HG03460 (cell line): ENCODE measurements at regions not wholly inside any gene's neighbourhood (a gene's known extent, or its start where the extent isn't known, plus 50 kb on each side); places are given as distances from the start of the nearest gene placed in this dataset.
"Not testable (repeated sequence)": the region's sequence is repeated elsewhere in the genome, so short reads cannot be mapped to it uniquely, and the experiment has no call there.

Experiments
- ATAC-seq: cut with Tn5 transposase; IDR thresholded peaks from one replicate; pipeline ENCODE4 v1.9.1; 2021; ENCODE audit not compliant: unreplicated experiment

GRCh38 chr3:153221748-153222162 lies 59.7 kb downstream of the RAP2B start:
- ATAC-seq, result peak; percentile 99

GRCh38 chr3:153226877-153227276 lies 64.9 kb downstream of the RAP2B start:
- not testable (repeated sequence) for ATAC-seq

GRCh38 chr3:153230427-153230826 lies 68.4 kb downstream of the RAP2B start:
- ATAC-seq, result not testable (repeated sequence)

GRCh38 chr3:153231245-153231644 lies 69.2 kb downstream of the RAP2B start:
- not testable (repeated sequence) for ATAC-seq

GRCh38 chr3:153232050-153232752 lies 70.2 kb downstream of the RAP2B start:
- not testable (repeated sequence) for ATAC-seq

- no peak for ATAC-seq
Measured at GRCh38 chr3:153232851-153233271, 70.8 kb downstream of the RAP2B start.

- no peak for ATAC-seq
Measured at GRCh38 chr3:153233986-153234385, 72.0 kb downstream of the RAP2B start.

GRCh38 chr3:153242896-153243295 lies 80.9 kb downstream of the RAP2B start:
- ATAC-seq, result no peak

GRCh38 chr3:153244961-153245360 lies 82.9 kb downstream of the RAP2B start:
- ATAC-seq, result no peak

- no peak for ATAC-seq
Measured at GRCh38 chr3:153245661-153246060, 83.6 kb downstream of the RAP2B start.

GRCh38 chr3:153246331-153246730 lies 84.3 kb downstream of the RAP2B start:
- ATAC-seq, result no peak

- no peak for ATAC-seq
Measured at GRCh38 chr3:153246806-153247205, 84.8 kb downstream of the RAP2B start.

- ATAC-seq, result no peak
Measured at GRCh38 chr3:153247331-153248330, 85.6 kb downstream of the RAP2B start.

- ATAC-seq, result not testable (repeated sequence)
Measured at GRCh38 chr3:153248835-153249234, 86.8 kb downstream of the RAP2B start.

GRCh38 chr3:153249906-153250305 lies 87.9 kb downstream of the RAP2B start:
- no peak for ATAC-seq

- ATAC-seq, result no peak
Measured at GRCh38 chr3:153250446-153250845, 88.4 kb downstream of the RAP2B start.

- ATAC-seq, result no peak
Measured at GRCh38 chr3:153252963-153253362, 90.9 kb downstream of the RAP2B start.

GRCh38 chr3:153254361-153254760 lies 92.3 kb downstream of the RAP2B start:
- no peak for ATAC-seq

GRCh38 chr3:153257673-153258351 lies 95.8 kb downstream of the RAP2B start:
- ATAC-seq, result no peak

GRCh38 chr3:153259956-153260355 lies 97.9 kb downstream of the RAP2B start:
- no peak for ATAC-seq

- no peak for ATAC-seq
Measured at GRCh38 chr3:153260681-153261080, 98.7 kb downstream of the RAP2B start.
